SJCRH30 (cell line): ENCODE measurements at regions not wholly inside any gene's neighbourhood (a gene's known extent, or its start where the extent isn't known, plus 50 kb on each side); places are given as distances from the start of the nearest gene placed in this dataset.

Source experiments
- DNase-seq, 2 experiments: peaks; one replicate each; pipeline ENCODE4 v3.0.0-alpha.2; 2015 to 2020
- H3K27ac ChIP-seq: fragments of 250-450 bp; sonication (Bioruptor Pico); 2 replicates; pipeline ENCODE4 v1.5.1; 2020; ENCODE audit warnings: mild to moderate bottlenecking, moderate library complexity
- H3K27me3 ChIP-seq: fragments of 250-450 bp; sonication (Bioruptor Pico); 2 replicates; pipeline ENCODE4 v1.5.1; 2020; ENCODE audit warnings: mild to moderate bottlenecking, moderate library complexity
- H3K36me3 ChIP-seq: fragments of 250-450 bp; sonication (Bioruptor Pico); 2 replicates; pipeline ENCODE4 v1.5.1; 2020; ENCODE audit warnings: mild to moderate bottlenecking, moderate library complexity
- H3K4me1 ChIP-seq: fragments of 250-450 bp; sonication (Bioruptor Pico); 2 replicates; pipeline ENCODE4 v1.5.1; 2020; ENCODE audit warnings: mild to moderate bottlenecking, moderate library complexity
- H3K4me3 ChIP-seq: fragments of 250-450 bp; sonication (Bioruptor Pico); 2 replicates; pipeline ENCODE4 v1.5.1; 2020; ENCODE audit warnings: mild to moderate bottlenecking, moderate library complexity
- H3K9me3 ChIP-seq: fragments of 250-450 bp; sonication (Bioruptor Pico); replicated peaks from 2 replicates; pipeline ENCODE4 v1.5.1; 2020; ENCODE audit warnings: mild to moderate bottlenecking, moderate library complexity

DNA sequence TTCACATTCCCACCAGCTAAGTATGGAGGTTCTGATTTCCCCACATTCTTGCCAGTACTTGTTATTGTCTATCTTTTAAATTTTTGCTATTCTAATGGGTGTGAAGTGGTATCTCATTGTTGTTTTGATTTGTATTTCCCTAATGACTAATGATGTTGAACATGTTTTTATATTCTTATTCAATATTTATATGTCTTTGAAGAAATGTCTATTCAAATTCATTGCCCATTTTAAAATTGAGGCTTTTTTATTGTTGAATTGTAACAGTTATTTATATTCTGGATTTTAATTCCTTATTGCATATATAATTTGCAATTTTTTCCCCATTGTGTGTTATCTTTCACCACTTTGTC is 255.3 kb downstream of the EDEM1 start:
- H3K36me3 ChIP-seq, result no peaks in the 10 kb centered on the region
- no peak overlapping the region for H3K4me3 ChIP-seq
- H3K9me3 ChIP-seq, result no peaks in the 10 kb centered on the region
- no peak for DNase-seq
- H3K4me1 ChIP-seq, result no peaks in the 10 kb centered on the region
- H3K27me3 ChIP-seq, result no peaks in the 10 kb centered on the region
- no peak overlapping the region for H3K27ac ChIP-seq

DNA sequence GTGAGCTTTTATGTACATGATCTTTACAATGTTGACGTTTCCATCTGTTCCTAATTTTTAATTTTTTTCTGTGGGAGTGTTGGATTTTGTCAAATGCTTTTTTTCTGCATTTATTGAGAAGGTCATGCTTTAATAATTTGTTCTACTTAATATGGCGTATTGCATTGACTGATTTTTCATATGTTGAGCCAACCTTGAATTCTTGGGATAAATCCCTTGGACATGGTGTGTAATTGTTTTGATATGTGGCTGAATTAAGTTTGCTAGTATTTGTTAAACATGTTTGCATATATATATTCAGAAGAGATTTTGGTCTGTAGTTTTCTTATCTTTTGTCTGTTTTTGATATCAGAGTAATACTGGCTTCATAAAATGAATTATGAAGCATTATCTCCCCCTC is 256.7 kb downstream of the EDEM1 start:
- no peaks in the 10 kb centered on the region for H3K4me1 ChIP-seq
- no peaks in the 10 kb centered on the region for H3K27me3 ChIP-seq
- no peak overlapping the region for H3K27ac ChIP-seq
- no peaks in the 10 kb centered on the region; the same call in 1 of the 2 replicates for H3K9me3 ChIP-seq
- no peak for DNase-seq
- no peaks in the 10 kb centered on the region; the same call in 1 of the 2 replicates for H3K36me3 ChIP-seq
- no peak overlapping the region for H3K4me3 ChIP-seq

DNA sequence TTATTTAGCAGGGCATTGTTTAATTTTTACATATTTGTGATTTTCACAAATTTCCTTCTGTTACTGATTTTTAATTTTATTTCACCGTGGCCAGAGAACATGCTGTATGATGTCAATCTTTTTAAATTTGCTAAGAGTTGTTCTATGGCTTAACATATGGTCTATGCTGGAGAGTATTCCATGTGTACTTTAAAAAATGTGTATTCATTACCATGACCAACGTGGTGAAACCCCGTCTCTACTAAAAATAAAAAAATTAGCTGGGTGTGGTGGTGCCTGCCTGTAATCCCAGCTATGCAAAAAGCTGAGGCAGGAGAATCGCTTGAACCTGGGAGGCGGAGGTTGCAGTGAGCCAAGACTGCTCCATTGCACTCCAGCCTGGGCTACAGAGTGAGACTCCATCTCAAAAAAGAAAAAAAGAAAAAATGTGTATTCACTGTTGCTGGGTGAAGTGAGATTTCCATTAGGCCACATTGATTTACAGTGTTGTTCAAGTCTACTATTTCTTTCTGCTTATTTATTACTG is 258.2 kb downstream of the EDEM1 start:
- no peak for DNase-seq
- H3K27me3 ChIP-seq, result no peaks in the 10 kb centered on the region
- H3K4me1 ChIP-seq, result no peaks in the 10 kb centered on the region
- H3K36me3 ChIP-seq, result no peaks in the 10 kb centered on the region; the same call in 1 of the 2 replicates
- no peak overlapping the region for H3K27ac ChIP-seq
- no peaks in the 10 kb centered on the region; the same call in 1 of the 2 replicates for H3K9me3 ChIP-seq
- H3K4me3 ChIP-seq, result no peak overlapping the region

DNA sequence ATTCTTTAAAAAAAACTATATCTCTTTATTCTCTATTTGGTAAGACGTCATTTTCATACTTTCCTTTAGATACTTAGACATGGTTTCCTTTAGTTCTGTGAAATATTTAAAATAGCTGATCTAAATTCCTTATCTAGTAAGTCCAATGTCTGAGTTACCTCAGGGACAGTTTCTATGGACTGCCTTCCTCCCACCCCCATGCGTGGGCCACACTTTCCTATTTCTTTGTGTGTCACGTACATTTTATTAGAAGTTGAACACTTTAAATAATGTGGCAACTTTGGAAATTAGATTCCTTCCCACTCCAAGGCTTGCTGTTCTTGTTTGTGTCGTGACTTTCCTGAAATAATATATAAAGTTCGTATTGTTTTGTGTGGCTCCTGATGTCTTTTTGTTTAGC is 260.7 kb downstream of the EDEM1 start:
- no peaks in the 10 kb centered on the region; the same call in 1 of the 2 replicates for H3K9me3 ChIP-seq
- no peak overlapping the region for H3K4me3 ChIP-seq
- no peak for DNase-seq
- no peaks in the 10 kb centered on the region; the same call in 1 of the 2 replicates for H3K36me3 ChIP-seq
- H3K27ac ChIP-seq, result no peak overlapping the region
- H3K4me1 ChIP-seq, result no peaks in the 10 kb centered on the region
- no peaks in the 10 kb centered on the region for H3K27me3 ChIP-seq

- no peaks in the 10 kb centered on the region; the same call in 1 of the 2 replicates for H3K9me3 ChIP-seq
- H3K27ac ChIP-seq, result no peak overlapping the region
- no peaks in the 10 kb centered on the region for H3K4me1 ChIP-seq
- no peak for DNase-seq
- no peak overlapping the region for H3K4me3 ChIP-seq
- H3K36me3 ChIP-seq, result no peaks in the 10 kb centered on the region; the same call in 1 of the 2 replicates
- H3K27me3 ChIP-seq, result no peaks in the 10 kb centered on the region
Observed at GRCh38 chr3:5448816-5449215, 261.3 kb downstream of the EDEM1 start.

DNA sequence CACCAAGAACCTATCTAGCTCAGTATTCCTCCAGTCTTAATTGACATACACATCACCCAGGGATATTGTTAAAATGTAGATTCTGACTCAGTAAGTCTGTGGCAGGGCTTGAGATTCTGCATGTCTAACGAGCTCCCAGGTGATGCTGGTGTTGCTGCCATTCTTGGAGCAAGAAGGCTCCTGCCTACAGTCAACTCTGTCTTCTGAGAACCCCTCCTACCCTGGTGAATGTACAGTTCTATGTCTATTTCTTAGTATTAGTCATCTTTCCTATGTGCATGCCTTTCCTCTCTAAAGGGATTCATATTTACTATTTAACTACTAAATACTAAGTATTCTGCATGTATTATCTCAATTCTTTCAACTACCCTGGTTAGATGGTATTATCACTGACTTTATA is 268.7 kb downstream of the EDEM1 start:
- no peak overlapping the region for H3K4me3 ChIP-seq
- H3K9me3 ChIP-seq, result no peaks in the 10 kb centered on the region
- no peak overlapping the region for H3K27ac ChIP-seq
- H3K4me1 ChIP-seq, result no peaks in the 10 kb centered on the region
- no peak for DNase-seq
- H3K27me3 ChIP-seq, result no peaks in the 10 kb centered on the region
- H3K36me3 ChIP-seq, result no peaks in the 10 kb centered on the region

DNA sequence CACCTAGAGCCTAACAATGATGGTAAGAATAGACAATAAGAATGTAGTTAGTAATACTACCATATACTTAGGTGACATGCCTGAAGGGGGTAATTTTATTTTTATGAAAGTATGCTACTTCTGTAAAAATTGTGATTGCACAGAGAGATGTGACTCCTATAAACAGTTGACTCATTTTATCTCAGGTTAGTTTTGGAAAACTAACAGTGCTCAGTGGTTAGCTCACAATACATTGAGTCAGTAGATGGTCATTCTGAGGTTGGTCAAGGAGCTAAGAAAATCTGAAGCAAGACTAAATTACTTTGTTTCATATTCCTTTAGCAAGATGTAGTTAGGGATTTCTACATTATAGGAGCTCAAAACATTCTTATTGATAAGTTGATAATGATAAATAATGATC is 271.0 kb downstream of the EDEM1 start:
- no peak for DNase-seq
- Histone ChIP-seq H3K4me3 (no peak overlapping the region), H3K36me3 (no peaks in the 10 kb centered on the region), H3K9me3 (no peaks in the 10 kb centered on the region), H3K4me1 (no peaks in the 10 kb centered on the region), H3K27ac (no peak overlapping the region), H3K27me3 (no peaks in the 10 kb centered on the region)

GRCh38 chr3:5462086-5462485 is 274.6 kb downstream of the EDEM1 start:
- Histone ChIP-seq H3K27ac (no peak overlapping the region), H3K4me1 (no peaks in the 10 kb centered on the region), H3K27me3 (no peaks in the 10 kb centered on the region), H3K36me3 (no peaks in the 10 kb centered on the region), H3K9me3 (no peaks in the 10 kb centered on the region), H3K4me3 (no peak overlapping the region)
- no peak for DNase-seq

- no peaks in the 10 kb centered on the region for H3K27me3 ChIP-seq
- no peak for DNase-seq
- no peak overlapping the region for H3K27ac ChIP-seq
- no peaks in the 10 kb centered on the region for H3K36me3 ChIP-seq
- H3K9me3 ChIP-seq, result no peaks in the 10 kb centered on the region
- H3K4me3 ChIP-seq, result no peak overlapping the region
- no peaks in the 10 kb centered on the region for H3K4me1 ChIP-seq
Observed at GRCh38 chr3:5463991-5464390, 276.5 kb downstream of the EDEM1 start.

- H3K4me3 ChIP-seq, result no peak overlapping the region
- no peaks in the 10 kb centered on the region for H3K9me3 ChIP-seq
- DNase-seq, result no peak
- H3K27ac ChIP-seq, result no peak overlapping the region
- H3K27me3 ChIP-seq, result no peaks in the 10 kb centered on the region
- no peaks in the 10 kb centered on the region for H3K4me1 ChIP-seq
- H3K36me3 ChIP-seq, result no peaks in the 10 kb centered on the region
Observed at GRCh38 chr3:5464649-5465048, 277.1 kb downstream of the EDEM1 start.

- no peak overlapping the region for H3K4me3 ChIP-seq
- no peaks in the 10 kb centered on the region for H3K36me3 ChIP-seq
- H3K9me3 ChIP-seq, result no peaks in the 10 kb centered on the region
- H3K4me1 ChIP-seq, result no peaks in the 10 kb centered on the region
- DNase-seq, result no peak
- no peaks in the 10 kb centered on the region for H3K27me3 ChIP-seq
- H3K27ac ChIP-seq, result no peak overlapping the region
Observed at GRCh38 chr3:5465183-5465582, 277.7 kb downstream of the EDEM1 start.

- Histone ChIP-seq H3K4me3 (no peak overlapping the region), H3K27ac (no peak overlapping the region), H3K36me3 (no peaks in the 10 kb centered on the region), H3K9me3 (no peaks in the 10 kb centered on the region), H3K4me1 (no peaks in the 10 kb centered on the region), H3K27me3 (no peaks in the 10 kb centered on the region)
- DNase-seq, result no peak
Observed at GRCh38 chr3:5466065-5466464, 278.6 kb downstream of the EDEM1 start.

- H3K4me3 ChIP-seq, result no peak overlapping the region
- H3K27ac ChIP-seq, result no peak overlapping the region
- H3K9me3 ChIP-seq, result no peaks in the 10 kb centered on the region
- no peaks in the 10 kb centered on the region for H3K4me1 ChIP-seq
- no peaks in the 10 kb centered on the region for H3K36me3 ChIP-seq
- no peaks in the 10 kb centered on the region for H3K27me3 ChIP-seq
- DNase-seq, result no peak
Observed at GRCh38 chr3:5466717-5467116, 279.2 kb downstream of the EDEM1 start.

DNA sequence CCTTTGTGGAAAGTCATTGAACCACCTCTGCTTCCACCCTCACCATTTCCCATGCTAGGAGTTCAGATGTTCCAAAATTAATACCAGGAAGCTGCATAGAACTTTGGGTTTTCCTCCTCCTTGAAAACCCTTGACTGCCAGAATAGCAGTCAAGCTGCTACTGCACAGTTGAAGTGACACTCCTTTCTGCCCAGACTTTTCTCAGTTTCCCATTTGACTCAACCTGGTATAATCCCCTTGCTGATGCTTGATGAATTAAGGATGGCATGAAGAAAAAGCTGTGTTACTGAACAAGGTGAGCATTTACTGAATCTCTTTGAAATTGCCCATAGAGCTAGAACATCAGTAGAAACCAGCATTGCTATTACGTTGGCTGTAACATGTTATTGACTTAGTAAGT is 286.0 kb downstream of the EDEM1 start:
- Histone ChIP-seq H3K4me1 (no peaks in the 10 kb centered on the region), H3K27me3 (no peaks in the 10 kb centered on the region), H3K36me3 (no peaks in the 10 kb centered on the region), H3K9me3 (no peaks in the 10 kb centered on the region), H3K27ac (no peak overlapping the region), H3K4me3 (no peak overlapping the region)
- no peak for DNase-seq

- H3K4me3 ChIP-seq, result no peak overlapping the region
- no peaks in the 10 kb centered on the region for H3K4me1 ChIP-seq
- no peak for DNase-seq
- no peaks in the 10 kb centered on the region for H3K36me3 ChIP-seq
- no peak overlapping the region for H3K27ac ChIP-seq
- H3K9me3 ChIP-seq, result no peaks in the 10 kb centered on the region
- H3K27me3 ChIP-seq, result no peaks in the 10 kb centered on the region
Observed at GRCh38 chr3:5476403-5476802, 288.9 kb downstream of the EDEM1 start.

DNA sequence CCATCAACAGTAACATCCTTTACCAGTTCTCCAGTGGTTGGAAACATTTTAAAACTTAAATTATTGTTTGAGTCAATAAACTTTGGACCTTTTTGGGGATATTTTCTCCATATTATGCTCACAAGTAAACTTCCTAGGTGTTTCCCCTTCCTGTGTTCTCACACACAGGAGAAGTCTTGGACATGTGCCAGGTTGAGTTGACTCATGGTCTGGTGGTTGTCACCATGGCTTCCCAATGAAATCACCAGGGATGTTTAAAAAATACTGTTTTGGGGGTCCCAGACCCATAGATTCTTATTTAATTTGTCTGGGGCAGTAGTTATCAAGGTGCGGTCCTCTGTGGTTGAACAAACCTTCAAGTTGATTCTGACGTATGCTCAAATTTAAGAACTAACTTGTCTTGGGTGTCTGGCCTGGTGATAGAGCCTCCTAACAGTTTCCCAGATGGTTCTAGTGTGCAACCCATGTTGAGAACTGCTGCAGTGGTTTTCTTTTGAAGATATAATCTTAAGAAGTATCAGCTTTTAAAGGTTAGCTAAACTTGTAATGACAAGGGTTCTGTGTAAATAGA is 291.8 kb downstream of the EDEM1 start:
- H3K4me3 ChIP-seq, result no peak overlapping the region
- no peaks in the 10 kb centered on the region for H3K27me3 ChIP-seq
- no peaks in the 10 kb centered on the region for H3K4me1 ChIP-seq
- no peaks in the 10 kb centered on the region for H3K9me3 ChIP-seq
- H3K27ac ChIP-seq, result no peak overlapping the region
- DNase-seq, result peak in 1 of 2 experiments; percentile 16
- H3K36me3 ChIP-seq, result no peaks in the 10 kb centered on the region
